Breast epithelium (tissue), 3 donors: ENCODE measurements at regions not wholly inside any gene's neighbourhood (a gene's known extent, or its start where the extent isn't known, plus 50 kb on each side); places are given as distances from the start of the nearest gene placed in this dataset.

Experiments used
- POLR2A ChIP-seq: fragments of 450-650 bp; IDR thresholded peaks from one replicate; pipeline ENCODE4 v1.6.1; 2016; ENCODE audit warnings: antibody characterized with exemption, mild to moderate bottlenecking, moderate library complexity
- POLR2AphosphoS5 ChIP-seq, 3 donors: sonication (generic); formaldehyde crosslinking; IDR thresholded peaks; one replicate each; pipeline ENCODE4 v1.6.1; 2017; ENCODE audit warnings: antibody characterized with exemption in 3 of 3
- TF ChIP-seq, protein P1 (sequence below), 3 donors: fragments of 450-650 bp; IDR thresholded peaks; one replicate each; pipeline ENCODE4 v1.5.1; 2016 to 2017; ENCODE audit warnings: antibody characterized with exemption in 3 of 3, mild to moderate bottlenecking in 3 of 3, moderate library complexity in 3 of 3

DNA sequence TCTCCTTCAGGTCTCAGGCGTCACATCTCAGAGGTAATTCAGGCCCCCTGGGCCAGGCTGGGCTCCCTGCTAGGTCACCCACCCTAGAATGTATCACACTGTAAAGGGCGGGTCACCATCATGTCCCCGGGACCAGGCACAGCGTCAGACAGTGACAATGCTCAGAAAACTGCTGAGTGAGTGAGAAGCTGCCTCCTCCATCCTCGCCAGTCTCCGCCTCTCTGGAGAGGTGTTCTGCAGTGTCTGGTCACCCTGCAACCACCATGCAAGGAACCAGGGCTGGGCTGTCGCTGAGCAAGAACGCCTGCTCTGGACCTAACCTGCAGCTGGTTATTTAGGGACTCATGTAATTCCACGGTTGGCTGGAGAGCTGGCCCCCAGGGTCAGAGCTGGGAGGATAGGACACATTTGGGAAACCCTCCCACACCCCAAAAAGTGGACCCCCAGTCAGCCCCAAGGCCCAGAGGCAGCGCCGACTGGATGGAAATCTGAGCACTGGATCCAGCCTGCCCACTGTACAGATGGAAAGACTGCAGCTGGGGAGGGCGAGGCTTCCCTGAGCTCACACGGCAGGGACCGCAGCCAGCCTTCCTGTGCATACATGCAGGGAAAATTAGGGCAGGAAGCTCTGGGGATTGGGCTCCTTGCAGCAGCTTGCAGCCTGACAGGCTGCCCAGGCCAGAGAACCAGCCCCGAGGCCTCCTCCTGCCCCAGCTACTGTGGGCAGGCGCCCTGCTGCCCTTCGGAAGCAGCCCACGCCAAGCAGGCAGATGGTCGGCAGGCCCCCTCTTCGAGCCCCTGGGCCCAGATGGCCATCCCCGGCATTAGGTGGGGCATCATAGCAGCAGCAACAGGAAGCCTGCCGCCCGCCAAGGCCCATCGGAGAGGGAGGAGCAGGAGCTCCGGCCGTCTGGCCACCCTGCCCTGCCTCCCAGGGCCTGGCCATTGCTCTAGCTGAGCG is 105.4 kb upstream of the ZMIZ1 start:
- TF ChIP-seq POLR2A (no peak), POLR2AphosphoS5 (IDR thresholded peaks at IDR 0.05) (no peak)
- TF ChIP-seq, protein P1, sequence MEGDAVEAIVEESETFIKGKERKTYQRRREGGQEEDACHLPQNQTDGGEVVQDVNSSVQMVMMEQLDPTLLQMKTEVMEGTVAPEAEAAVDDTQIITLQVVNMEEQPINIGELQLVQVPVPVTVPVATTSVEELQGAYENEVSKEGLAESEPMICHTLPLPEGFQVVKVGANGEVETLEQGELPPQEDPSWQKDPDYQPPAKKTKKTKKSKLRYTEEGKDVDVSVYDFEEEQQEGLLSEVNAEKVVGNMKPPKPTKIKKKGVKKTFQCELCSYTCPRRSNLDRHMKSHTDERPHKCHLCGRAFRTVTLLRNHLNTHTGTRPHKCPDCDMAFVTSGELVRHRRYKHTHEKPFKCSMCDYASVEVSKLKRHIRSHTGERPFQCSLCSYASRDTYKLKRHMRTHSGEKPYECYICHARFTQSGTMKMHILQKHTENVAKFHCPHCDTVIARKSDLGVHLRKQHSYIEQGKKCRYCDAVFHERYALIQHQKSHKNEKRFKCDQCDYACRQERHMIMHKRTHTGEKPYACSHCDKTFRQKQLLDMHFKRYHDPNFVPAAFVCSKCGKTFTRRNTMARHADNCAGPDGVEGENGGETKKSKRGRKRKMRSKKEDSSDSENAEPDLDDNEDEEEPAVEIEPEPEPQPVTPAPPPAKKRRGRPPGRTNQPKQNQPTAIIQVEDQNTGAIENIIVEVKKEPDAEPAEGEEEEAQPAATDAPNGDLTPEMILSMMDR (IDR thresholded peaks at IDR 0.05) = no peak
